GM21360 (cell line): ENCODE measurements at regions not wholly inside any gene's neighbourhood (a gene's known extent, or its start where the extent isn't known, plus 50 kb on each side); places are given as distances from the start of the nearest gene placed in this dataset.

Experiments used
- ATAC-seq: cut with Tn5 transposase; IDR thresholded peaks from one replicate; pipeline ENCODE4 v1.9.1; 2021; ENCODE audit warnings: mild to moderate bottlenecking, moderate library complexity; ENCODE audit not compliant: unreplicated experiment

DNA sequence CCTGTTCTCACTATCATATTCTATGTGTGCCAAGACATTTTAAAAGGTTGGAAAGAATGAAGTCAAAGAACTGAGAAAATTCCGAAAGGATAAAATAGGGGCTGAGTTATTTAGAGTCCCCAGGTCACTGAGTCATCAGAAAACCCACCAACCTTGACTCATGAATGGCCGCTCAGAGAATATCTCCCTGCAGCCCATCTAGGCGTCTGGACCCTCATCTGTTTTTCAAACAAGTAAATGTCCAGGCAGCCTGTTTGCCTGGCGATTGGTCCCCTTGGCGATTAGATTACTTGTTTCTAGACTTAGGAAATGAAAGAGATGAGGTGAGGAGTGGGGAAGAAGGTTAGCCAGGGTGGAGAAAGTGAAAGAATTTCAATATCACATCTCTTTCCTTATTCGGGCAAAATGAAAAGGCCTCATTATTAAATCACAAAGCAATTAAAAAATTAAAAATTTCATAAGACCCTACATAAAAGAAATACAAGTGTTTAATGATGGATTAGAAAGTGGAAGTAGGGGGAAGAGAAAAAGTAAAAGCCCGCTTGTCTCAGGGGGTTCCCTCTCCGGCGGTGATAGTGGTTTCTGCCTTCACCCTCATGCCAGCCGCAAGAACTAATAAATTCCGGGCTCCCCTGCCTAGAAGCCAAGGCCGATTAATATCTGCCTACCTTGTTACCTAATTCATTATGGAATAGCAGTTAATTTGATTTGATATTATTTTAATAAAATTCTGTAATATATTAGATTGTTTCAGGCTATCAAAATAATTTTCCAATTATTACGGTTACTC is 415.9 kb downstream of the BCL11B start:
- no peak for ATAC-seq

DNA sequence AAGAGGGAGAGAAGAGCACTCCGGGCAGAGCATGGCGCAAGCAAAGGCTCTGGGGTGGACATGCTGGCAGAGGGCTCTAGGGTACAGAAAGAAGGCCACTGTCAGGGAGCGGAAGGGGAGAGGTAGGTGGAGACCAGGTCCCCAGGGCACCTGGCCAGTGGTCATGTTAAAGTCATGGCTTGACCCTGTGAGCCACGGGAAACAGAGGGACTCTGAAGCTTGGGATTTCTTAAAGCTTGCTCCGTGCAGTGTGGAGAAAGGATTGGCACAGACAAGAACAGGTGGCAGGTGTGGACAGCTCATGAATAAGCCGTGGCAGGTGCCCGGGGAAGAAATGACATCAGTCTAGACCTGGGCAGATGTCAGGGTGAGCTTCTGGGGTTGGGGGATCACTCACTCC is 413.8 kb downstream of the BCL11B start:
- ATAC-seq, result no peak

DNA sequence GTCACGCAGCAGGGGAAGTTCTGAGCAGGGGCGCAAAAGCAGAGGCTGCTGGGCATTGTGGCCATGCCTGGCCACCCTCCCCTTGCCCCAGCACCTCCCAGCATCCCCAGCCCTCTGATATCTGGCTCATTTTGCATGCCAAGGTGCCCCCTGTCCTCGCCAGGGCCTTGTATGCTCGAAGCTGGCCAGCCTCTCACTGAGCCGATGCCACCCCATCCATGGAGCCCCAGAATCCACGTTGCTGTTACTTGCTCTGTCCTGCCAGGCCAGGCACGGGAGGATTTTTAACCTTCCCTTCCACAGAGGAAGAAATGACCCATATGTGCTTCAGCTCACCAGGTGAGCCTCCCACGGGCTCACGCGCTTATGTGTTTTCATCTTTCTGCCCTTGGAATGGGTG is 413.4 kb downstream of the BCL11B start:
- no peak for ATAC-seq

DNA sequence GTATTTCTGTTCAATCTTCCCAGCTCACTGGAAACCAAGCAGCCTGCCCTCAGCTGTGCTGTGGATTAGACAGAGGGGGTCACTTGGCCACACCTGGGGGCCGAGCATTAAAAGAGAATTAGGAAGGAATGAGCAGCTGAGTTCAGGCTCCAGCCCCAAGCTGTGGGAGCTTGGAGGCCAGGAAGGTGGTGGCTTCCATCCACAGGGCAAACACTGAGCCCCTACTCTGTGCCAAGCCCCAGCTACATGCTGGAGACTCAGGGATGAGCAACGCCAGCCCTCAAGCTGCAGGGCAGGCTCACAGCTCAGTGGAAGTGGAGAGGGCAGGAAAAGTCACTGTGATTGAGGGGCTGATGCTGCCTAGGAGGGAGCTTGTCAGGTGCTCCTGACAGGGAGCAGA is 412.7 kb downstream of the BCL11B start:
- ATAC-seq, result no peak

DNA sequence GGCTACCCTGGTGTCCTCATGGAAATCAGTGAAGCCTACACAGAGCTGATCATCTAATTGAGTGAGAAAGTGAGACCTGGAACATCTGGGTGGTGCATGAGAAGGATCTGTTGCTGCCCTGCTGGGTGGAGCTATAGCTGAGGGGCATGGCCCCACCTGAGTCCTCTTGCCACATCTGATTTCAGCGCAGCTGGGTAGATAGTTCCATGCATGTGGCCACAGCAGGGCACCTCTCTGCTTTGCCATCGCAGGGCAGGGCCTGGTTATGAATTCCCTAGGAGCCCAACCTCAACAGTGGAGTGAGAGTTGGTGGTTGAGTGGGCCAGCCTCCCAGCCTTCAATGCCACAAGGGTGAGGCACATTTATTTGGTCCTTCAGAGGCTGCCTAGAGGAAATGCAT is 407.8 kb downstream of the BCL11B start:
- ATAC-seq, result no peak

DNA sequence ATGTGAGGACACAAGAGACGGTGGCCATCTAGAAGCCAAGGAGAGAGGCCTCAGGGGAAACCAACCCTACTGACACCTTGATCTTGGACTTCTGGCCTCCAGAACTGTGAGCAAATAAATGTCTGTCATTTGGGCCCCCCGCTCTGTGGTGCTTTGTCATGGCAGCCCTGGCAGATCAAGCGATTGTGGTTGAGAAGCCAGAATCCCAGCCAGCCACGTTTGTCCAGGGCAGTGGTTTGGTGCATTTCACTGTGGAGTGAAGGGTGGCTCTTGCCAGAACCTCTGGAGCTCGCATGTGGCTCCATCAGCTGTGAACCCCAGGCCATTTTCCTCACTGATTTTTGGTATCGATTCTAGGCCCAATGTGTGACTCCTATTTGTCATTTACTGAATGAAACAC is 404.9 kb downstream of the BCL11B start:
- no peak for ATAC-seq

DNA sequence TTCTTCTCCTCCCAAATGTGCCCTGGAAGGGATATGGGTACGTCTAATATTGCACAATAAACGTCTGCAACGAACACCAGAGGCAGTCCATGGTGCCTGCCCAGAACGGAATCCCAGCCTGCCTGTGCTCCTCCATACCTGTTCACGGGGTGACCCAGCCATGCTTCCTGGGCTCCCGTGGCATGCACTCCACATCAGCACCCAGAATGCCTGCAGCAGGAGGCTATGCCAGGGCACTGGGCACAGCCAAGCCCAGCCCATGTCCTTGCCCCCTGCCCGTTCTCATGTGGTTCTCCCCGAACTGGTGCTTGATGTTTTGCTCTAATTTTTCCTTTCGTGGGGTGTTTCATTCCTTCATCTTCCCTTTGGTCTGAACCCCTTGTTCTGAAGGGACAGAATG is 404.3 kb downstream of the BCL11B start:
- no peak for ATAC-seq

DNA sequence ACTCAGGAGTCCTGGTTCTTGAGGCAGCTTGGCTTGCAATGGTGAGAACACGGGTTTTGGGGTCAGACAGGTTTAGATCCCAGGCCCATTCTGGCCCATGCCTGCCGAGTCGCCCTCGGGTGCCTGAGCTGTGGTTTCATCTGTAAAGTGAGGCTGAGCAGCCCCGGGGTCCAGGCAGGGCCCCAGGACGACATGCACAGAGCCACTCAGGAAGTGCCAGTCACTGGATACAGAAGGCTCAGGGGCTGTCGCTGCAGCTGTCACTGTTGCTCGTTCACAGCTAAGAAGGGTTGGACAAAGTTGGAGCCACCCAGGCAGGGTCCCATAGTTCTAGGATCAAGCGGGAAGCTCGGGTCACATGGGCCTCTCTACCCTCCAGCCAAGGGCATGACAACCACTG is 403.1 kb downstream of the BCL11B start:
- no peak for ATAC-seq

DNA sequence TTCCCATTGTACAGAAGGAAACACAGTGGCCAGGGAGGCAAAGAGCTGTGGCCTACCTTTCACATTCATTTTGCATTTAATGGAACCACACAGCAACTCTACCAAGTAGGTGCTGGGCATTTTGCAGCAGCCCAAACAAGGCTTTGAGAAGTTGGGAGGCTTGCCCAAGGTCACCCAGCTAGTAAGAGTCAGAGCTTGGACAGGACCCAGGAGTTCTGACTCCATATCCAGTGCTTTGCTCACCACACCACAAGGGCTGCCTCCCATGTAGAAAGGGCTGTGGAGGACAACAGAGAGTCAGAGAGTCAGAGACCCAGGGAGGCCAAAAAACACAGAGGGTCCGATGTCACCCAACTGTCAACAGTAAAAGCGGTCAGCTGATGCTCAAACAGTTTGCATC is 400.2 kb downstream of the BCL11B start:
- ATAC-seq, result no peak

DNA sequence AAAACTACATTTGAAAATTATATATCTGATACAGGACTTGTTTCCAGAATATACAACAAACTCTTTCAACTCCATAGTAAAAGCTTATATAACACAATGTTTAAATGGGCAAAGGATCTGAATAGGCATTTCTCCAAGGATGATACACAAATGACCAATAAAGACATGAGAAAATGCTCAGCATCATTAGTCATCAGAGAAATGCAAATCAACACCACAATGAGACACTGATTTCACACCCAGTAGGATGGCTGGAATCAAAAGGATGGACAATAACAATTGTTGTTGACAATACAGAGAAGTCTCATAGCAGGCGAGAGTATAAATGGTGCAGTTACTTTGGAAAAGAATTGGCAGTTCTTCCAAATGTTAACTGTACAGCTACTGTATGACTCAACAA is 394.9 kb downstream of the BCL11B start:
- ATAC-seq, result no peak

DNA sequence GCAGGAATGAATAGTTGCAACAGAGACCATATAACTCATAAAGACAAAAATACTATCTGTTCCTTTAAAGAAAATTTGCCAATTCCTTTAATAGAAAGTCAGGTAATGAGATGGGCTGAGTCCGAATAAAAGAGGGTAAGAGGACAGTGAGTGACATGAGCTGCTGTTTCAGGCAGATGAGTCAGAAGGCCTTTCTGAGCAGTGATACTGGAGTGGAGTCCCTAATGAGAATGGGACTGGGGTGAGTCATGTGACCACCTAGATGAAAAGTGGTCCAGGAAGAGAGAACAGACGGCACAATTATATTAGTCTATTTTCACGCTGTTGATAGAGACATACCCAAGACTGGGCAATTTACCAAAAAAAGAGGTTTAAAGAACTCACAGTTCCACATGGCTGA is 393.7 kb downstream of the BCL11B start:
- ATAC-seq, result no peak

DNA sequence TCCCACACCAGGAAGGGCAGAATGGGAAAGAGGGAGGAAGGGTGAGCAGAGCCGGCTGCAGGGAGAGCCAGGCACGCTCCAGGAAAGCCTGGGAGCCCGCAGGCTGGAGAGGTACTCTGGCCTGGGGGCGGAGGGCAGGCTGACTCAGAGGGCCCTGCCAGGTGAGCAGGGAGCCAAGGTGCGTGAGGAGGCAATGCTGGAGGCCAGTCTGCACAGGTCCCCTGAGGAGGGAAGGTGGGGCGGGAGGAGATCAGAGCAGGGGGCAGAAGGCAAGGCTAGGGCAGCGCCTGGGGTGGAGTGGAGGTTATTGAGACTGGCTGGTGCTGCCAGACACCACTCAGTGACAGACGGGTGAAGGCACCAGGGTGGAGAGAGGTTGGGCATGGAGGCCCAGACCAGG is 385.0 kb downstream of the BCL11B start:
- ATAC-seq, result no peak

DNA sequence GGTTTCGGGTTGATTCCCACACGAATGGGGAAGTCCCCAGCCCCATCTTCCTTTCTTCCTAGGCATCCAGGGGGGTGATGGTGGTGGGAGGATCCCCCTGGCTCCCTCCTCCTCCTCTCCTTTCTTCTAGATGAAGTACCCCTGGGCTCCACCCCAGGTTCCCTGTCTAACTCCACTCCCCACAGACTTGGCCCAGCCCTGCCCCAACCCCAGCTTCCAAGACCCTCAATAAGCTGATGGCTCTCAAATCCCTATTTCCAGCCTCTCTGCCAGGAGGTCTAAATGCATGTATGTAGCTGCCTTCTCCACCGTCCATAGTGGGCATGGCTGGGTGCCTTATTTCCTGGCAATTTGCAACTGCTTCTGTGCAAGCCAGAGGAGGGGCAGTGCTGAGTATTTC is 383.7 kb downstream of the BCL11B start:
- no peak for ATAC-seq

DNA sequence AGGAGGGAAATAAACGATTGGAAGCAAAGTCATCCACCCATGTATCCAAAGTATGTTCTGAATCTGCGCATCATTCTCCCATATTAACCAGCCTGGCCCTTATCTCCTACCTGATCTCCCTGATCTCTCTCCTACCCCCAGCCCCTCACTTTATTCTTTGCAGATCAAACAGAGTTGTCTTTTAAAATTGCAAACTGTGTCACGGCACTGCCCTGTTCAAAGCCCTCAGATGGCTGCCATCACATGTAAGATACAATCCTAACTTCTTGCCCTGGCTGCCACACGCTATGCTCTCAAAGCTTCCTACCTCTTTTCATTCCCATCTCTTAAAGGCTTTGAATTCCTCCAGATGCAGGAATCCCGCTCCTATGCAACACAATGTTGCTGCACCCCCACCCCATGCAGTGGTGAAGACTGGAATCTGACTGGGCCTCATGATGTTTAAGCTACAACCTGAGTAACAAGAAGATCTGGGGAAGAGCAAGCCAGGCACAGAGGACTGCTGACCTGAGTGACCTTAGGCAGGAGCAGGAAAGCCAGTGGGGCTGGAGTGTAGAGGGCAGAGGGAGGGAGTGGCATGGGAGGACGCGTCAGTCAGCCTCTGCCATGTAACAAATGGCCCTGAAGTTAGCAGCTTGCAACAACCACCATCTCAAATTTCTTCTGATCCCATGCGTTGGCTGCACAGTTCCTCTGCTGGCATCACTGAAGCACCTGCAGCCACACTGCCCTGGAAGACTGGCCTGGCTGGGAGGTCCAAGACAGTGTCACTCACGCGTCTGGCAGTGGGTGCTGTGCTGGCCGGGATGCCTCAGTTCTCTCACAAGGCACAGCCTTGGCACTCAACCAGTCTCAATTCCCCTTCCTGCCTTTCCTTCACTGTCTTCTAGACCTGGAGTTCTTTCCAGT is 382.8 kb downstream of the BCL11B start:
- ATAC-seq, result no peak

DNA sequence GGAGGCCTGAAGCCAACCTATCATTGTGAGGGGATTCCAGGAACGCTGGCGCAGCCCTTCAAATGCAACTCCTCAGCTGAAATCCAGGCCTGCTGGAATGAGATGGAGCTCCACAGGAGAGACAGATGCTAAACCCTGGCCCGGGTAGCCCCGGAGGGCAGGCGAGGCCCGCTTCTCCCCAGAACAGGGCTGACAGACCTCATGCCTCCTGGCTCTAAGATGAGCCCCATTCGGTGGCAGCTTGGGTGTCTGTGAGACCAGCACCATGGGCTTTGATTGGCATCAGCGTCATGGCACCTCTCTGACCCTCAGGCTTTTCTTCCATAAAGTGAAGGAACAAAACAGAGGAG is 382.2 kb downstream of the BCL11B start:
- ATAC-seq, result no peak

DNA sequence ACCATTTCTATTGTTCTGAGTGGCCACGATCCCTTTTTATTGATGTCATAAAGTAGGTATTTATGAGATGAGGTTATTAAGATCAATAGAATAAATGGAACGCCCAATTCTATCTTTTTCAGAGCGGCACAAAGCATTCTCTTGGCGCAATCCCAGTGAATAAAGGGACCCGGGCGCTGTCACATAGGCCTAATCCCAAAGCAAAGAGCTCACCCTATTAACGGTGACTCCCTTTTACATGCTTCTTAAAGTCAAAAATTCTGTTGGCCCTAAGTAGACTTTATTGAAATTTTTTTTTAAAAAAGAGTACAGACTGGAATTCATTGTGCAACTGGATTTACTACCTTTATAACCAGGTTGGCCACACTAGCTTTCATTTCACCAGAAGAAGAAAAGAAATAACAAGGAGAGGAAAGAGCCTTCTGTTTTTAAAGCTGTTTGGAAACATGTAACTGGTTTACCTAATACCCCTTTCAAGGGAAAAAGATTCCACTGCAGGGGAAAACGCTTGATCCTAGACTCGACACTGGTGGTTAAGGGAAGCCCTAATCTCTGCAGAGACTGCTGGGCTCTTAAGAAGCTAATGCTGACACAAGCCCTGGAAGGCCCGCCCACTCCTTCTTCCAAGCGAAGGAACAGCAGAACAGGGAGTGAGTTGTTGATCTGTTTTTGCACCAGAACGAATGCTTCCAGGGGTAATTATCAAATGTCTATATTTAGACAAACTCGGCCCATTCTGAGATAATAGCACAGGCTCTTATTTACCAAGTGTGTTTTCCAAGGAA is 381.2 kb downstream of the BCL11B start:
- no peak for ATAC-seq

DNA sequence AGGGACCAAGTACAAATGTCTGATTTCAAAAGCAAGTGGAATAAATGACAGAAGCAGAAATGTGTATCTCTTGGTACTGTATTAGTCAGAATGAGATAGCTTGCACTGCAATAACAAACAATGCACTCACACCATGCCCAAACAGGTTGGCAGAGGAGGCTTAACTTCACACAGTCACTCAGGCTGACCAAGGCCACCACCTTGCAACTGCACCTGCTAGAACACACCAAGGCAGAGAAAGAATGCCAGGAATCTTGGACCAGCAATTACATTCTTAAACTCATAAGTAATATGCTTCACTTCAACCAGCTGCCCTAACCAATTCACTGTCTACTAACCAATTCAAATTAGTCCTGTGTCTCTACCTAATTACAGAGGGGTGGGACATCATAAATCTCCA is 378.3 kb downstream of the BCL11B start:
- no peak for ATAC-seq

DNA sequence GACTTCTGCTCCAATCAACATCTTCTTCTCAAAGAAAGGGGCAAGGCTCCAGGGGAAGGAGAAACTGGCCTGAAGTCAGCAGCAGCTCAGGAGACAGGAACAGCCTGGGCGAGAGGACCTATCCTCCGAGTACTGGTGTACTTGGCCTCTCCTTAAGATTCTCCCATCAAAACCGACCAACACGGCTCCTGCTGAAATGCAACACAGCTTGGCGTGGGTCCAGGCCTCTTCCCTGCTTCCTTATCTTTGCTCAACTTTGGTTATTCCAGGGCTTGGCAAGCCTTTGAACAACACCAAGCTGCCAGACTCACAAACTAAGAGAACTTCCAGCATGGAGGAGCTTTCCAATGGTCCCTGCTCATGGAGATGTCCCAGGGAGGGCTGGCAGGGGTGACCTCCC is 377.4 kb downstream of the BCL11B start:
- ATAC-seq, result no peak

DNA sequence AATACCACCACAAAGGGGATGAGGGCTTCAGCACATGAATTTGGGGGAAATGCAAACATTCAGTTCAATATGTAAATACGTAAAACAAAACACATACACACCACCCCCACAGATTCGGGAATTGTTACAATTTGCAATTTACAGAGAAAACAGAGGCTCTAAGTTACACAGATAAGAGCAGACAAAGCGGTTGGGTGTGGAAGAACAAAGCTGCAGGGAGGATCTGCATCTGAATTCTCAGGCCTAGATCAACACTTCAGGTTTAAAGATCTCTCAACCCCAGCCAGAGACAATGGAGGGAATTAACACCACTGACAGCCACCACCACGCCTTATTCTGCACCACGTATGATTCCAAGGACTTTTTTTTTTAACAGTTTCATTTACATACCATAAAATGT is 375.5 kb downstream of the BCL11B start:
- ATAC-seq, result no peak

DNA sequence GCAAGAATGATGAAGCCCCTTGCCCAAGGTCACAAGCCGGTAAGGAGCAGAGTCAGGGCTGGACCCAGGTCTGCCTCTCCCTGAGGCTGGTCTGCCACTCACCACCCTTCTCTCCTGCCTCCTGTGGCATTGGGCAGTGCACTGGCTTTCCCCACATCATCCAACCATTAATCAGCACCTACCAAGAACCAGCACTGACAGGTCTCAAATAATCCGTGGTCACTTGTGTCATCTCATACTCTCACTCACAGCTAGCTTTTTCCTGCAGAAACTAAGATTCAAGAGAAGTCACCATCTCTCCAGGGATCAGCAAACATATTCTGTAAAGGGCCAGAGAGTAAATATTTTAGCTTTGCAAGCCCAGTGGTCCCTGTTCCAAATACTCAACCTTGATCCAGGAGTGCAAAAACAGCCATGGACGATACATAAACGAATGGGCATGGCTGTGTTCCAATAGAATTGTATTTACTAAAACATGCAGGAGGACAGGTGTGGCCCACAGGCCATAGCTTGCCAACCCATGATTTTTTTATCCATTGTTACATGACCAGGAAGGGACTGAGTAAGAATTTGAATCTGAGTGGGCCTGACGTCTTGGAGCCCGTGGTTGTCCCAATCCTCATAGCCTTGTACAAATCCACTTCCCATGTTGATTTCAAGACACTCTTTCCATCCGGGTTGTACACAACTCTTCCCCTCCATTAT is 374.2 kb downstream of the BCL11B start:
- no peak for ATAC-seq

DNA sequence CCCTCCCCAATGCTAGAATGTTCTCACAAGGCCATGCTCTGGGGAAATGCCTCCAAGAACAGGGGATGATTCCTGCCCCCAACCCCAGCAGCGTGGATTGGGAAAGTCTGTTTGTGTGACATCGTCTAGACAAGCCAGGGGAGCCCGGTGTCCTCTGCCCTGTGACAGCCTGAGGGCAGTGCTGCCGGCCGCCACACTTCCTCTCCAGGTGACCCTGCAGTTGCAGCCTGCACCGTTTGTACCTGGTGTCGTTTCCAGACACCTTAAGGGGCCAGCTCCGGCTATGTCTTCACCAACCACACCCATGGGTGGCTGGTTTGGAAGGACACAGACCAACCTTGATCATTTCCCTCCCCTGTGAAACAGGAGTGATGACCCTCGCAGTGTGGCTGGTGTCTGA is 372.6 kb downstream of the BCL11B start:
- no peak for ATAC-seq
